ENCODE measurements at regions not wholly inside any gene's neighbourhood (a gene's known extent, or its start where the extent isn't known, plus 50 kb on each side); places are given as distances from the start of the nearest gene placed in this dataset.

DNA sequence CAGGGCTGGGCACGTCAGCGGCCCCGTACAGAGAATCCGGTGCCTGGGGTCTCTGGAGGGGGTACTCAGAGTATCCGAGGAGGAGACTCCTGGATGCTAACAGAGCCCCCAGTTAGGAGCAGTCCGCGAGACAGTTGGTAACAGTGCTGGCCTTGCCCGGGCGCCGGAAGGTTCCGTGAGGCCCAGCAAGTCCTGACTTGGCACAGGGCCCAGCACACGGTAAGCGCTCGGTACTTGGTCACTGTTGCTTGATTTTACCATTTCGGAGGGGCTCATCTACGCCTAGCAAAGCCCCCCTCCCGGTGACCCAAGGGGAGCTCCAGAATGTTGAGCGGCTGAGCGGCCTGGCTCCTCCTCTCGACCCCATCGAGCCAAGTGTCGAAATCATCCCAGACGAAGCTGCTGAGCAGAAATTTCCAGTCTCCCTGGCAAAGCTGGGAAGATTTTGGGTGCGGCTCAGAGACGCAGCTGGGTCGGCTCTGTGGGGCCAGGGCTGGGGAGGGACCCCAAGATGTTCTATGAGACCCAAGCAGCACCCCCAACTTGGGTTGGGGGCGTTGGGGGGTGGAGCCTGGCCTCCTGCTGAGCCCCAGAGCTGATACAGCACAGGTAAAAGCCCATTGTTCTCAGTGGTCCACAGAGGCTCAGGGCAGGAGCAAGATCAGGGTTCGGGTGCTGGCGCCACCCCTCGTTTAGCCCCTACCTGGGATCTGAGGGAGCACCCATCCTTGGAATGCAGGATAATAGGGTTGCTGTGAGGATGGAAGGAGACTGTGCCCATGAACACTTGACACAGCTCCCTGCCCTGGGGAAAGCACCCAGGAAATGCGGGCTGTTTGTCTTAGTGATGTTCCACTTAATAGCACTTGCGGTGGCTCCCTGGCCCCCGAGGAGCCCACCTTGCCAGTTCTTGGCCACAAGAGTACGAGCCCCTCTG, 137.2 kb downstream of the C9orf50 start:
- Histone ChIP-seq H3K4me1 (ENCODE audit: low read length) (peaks cover 6% of the 10 kb centered on the region), H3K79me2 (ENCODE audit: low read length) (no peaks in the 10 kb centered on the region), H4K20me1 (ENCODE audit: insufficient read depth, low read length) (no peaks in the 10 kb centered on the region), H3K4me2 (ENCODE audit: low read length) (no peak overlapping the region), H3K27ac (ENCODE audit: low read length) (no peak overlapping the region), H3K4me3 (ENCODE audit: low read length) (no peak overlapping the region), H3K9ac (ENCODE audit: low read length) (no peak overlapping the region), H3K27me3 (ENCODE audit: low read depth, low read length) (peaks cover 4% of the 10 kb centered on the region; the same call in 1 of the 2 replicates), H3K9me3 (ENCODE audit: insufficient read depth, low read length) (no peaks in the 10 kb centered on the region), H2AFZ (ENCODE audit: low read depth, low read length) (no peak overlapping the region), H3K36me3 (replicated peaks; ENCODE audit: low read depth, low read length) (no peaks in the 10 kb centered on the region)
- no peak for TF ChIP-seq EZH2phosphoT487 (IDR thresholded peaks at IDR 0.05; ENCODE audit: low read depth)
- TF ChIP-seq, protein P1, sequence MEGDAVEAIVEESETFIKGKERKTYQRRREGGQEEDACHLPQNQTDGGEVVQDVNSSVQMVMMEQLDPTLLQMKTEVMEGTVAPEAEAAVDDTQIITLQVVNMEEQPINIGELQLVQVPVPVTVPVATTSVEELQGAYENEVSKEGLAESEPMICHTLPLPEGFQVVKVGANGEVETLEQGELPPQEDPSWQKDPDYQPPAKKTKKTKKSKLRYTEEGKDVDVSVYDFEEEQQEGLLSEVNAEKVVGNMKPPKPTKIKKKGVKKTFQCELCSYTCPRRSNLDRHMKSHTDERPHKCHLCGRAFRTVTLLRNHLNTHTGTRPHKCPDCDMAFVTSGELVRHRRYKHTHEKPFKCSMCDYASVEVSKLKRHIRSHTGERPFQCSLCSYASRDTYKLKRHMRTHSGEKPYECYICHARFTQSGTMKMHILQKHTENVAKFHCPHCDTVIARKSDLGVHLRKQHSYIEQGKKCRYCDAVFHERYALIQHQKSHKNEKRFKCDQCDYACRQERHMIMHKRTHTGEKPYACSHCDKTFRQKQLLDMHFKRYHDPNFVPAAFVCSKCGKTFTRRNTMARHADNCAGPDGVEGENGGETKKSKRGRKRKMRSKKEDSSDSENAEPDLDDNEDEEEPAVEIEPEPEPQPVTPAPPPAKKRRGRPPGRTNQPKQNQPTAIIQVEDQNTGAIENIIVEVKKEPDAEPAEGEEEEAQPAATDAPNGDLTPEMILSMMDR (IDR thresholded peaks at IDR 0.05; ENCODE audit: low read depth, low read length), result no peak

DNA sequence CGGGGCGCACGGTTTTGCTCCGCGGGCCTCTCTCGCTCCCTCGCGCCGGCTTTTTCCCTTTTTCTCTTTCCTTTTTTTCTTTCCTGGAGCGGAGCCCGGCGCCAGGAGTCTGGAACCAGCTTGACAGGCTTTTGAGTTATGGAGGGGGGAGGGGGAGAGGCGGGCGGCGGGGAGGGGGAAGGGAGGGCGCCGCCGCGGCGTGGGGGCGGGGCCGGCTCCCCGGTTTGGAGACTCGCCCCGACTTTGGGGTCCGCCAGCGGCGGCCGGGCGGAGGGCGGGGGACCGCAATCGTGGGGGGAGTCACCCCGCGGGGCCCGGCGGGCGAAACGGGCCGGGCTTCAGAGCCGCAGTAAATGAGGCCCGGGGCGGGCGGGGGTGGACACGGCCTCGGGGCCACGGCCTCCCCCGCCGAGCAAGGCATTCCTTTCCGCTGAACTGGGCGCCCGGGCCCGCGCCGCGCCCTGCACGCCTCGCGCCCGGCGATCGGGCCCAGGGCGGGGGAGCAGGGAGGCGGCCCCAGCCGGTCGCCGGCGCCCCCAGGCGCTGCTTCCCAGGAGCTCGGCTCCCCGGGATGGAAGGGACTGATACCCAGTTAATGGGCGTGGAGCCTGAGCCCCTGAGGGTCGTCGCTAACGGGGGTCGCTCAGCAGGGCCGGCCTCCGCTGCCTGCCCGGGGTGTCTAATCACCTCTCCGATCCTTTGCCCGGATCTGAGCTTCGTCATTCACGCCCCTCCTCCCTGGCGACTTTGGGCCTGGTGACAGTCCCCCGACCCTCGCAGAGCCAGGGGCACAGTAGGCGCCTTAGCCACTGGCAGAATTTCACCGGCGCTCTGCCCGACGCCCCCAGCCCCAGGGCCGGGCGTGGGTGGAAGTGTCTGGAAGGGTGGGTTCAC, 138.1 kb downstream of the C9orf50 start:
- peaks cover 4% of the 10 kb centered on the region; the same call in 1 of the 2 replicates for H3K27me3 ChIP-seq (ENCODE audit: low read depth, low read length)
- no peak overlapping the region for H2AFZ ChIP-seq (ENCODE audit: low read depth, low read length)
- no peak overlapping the region for H3K9ac ChIP-seq (ENCODE audit: low read length)
- no peaks in the 10 kb centered on the region for H4K20me1 ChIP-seq (ENCODE audit: insufficient read depth, low read length)
- H3K4me2 ChIP-seq (ENCODE audit: low read length), result no peak overlapping the region
- H3K4me3 ChIP-seq (ENCODE audit: low read length), result no peak overlapping the region
- H3K27ac ChIP-seq (ENCODE audit: low read length), result no peak overlapping the region
- no peaks in the 10 kb centered on the region for H3K36me3 ChIP-seq (replicated peaks; ENCODE audit: low read depth, low read length)
- H3K4me1 ChIP-seq (ENCODE audit: low read length), result peaks cover 2% of the 10 kb centered on the region; the same call in 1 of the 2 replicates
- no peaks in the 10 kb centered on the region for H3K9me3 ChIP-seq (ENCODE audit: insufficient read depth, low read length)
- no peaks in the 10 kb centered on the region for H3K79me2 ChIP-seq (ENCODE audit: low read length)
- TF ChIP-seq, protein P1 (IDR thresholded peaks at IDR 0.05; ENCODE audit: low read depth, low read length), result no peak
- no peak for TF ChIP-seq EZH2phosphoT487 (IDR thresholded peaks at IDR 0.05; ENCODE audit: low read depth)

- H3K4me2 ChIP-seq (ENCODE audit: low read length), result no peak overlapping the region
- H4K20me1 ChIP-seq (ENCODE audit: insufficient read depth, low read length), result no peaks in the 10 kb centered on the region
- no peak overlapping the region for H3K4me3 ChIP-seq (ENCODE audit: low read length)
- no peaks in the 10 kb centered on the region; the same call in 1 of the 2 replicates for H3K4me1 ChIP-seq (ENCODE audit: low read length)
- no peak overlapping the region for H3K9ac ChIP-seq (ENCODE audit: low read length)
- H3K79me2 ChIP-seq (ENCODE audit: low read length), result no peaks in the 10 kb centered on the region
- H3K27ac ChIP-seq (ENCODE audit: low read length), result no peak overlapping the region
- no peaks in the 10 kb centered on the region for H3K27me3 ChIP-seq (ENCODE audit: low read depth, low read length)
- no peaks in the 10 kb centered on the region for H3K36me3 ChIP-seq (replicated peaks; ENCODE audit: low read depth, low read length)
- no peaks in the 10 kb centered on the region for H3K9me3 ChIP-seq (ENCODE audit: insufficient read depth, low read length)
- TF ChIP-seq, protein P1 (IDR thresholded peaks at IDR 0.05; ENCODE audit: low read depth, low read length), result no peak
- TF ChIP-seq EZH2phosphoT487 (IDR thresholded peaks at IDR 0.05; ENCODE audit: low read depth), result no peak
- no peak overlapping the region for H2AFZ ChIP-seq (ENCODE audit: low read depth, low read length)
Observed at GRCh38 chr9:129481810-129482511, 138.9 kb downstream of the C9orf50 start.
